Activated CD8-positive, alpha-beta T cell treated with anti-CD3 and anti-CD28 coated beads for 36 hours (primary cell): ENCODE measurements at regions not wholly inside any gene's neighbourhood (a gene's known extent, or its start where the extent isn't known, plus 50 kb on each side); places are given as distances from the start of the nearest gene placed in this dataset.

Experiments used
- ATAC-seq: fragments of 200-7000 bp; cut with Tn5 transposase; one replicate; pipeline ENCODE4 v1.10.0; 2021; ENCODE audit warnings: mild to moderate bottlenecking, moderate library complexity
- CTCF ChIA-PET: fragments of 350-600 bp; sonication (Branson Sonifier 250); formaldehyde crosslinking; loops from one replicate; lab custom pipeline; 2021; ENCODE audit warnings: antibody characterized with exemption; lab: Charles Lee
- POLR2A ChIA-PET: fragments of 350-600 bp; sonication (Branson Sonifier 250); formaldehyde crosslinking; loops from one replicate; lab custom pipeline; 2021; ENCODE audit warnings: antibody characterized with exemption; lab: Charles Lee
- DNase-seq: peaks from one replicate; pipeline ENCODE4 v3.0.0-alpha.2; 2020
- H3K27ac Mint-ChIP-seq: one replicate; pipeline ENCODE4 v1.8.0; 2021; ENCODE audit warnings: mild to moderate bottlenecking, mixed read lengths
- H3K27me3 Mint-ChIP-seq: one replicate; pipeline ENCODE4 v1.8.0; 2021; ENCODE audit warnings: mixed read lengths
- H3K36me3 Mint-ChIP-seq: one replicate; pipeline ENCODE4 v1.8.0; 2021; ENCODE audit warnings: low read depth, mixed read lengths
- H3K4me1 Mint-ChIP-seq: one replicate; pipeline ENCODE4 v1.8.0; 2021; ENCODE audit warnings: low read depth, mixed read lengths
- H3K4me3 Mint-ChIP-seq: one replicate; pipeline ENCODE4 v1.8.0; 2021; ENCODE audit warnings: mild to moderate bottlenecking, moderate library complexity, mixed read lengths
- H3K9me3 Mint-ChIP-seq: one replicate; pipeline ENCODE4 v1.8.0; 2021; ENCODE audit warnings: mixed read lengths
- intact Hi-C: fragments of 100-400 bp; cut with micrococcal nuclease; formaldehyde crosslinking; loops from one replicate; pipeline ENCODE4 v1.10.0; 2022
- TF ChIP-seq, protein P1 (sequence below): fragments of 200-600 bp; IDR thresholded peaks from one replicate; pipeline ENCODE4 v1.8.0; 2022; ENCODE audit warnings: antibody characterized with exemption, mild to moderate bottlenecking

DNA sequence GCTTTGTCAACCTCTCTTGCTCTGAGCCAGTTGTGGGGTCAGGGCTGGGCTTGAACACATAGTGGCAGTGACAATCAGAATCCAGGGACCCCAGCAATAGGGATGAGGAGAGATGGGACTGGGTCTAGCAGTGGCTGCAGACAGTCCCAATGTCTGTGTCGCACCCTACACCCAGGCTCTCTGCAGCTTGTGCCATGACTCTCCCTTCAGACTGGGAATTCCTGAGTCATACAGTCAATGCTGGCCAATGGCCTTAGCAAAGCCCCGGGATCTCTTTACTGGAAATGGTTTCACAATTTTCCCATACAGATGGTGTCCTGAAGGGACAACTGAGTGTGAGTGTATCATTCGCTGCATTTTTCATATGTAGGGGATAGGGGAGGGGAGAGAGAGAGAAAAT, 74.2 kb upstream of the CELF4 start:
- intact Hi-C loops, result no loop called here
- TF ChIP-seq, protein P1, sequence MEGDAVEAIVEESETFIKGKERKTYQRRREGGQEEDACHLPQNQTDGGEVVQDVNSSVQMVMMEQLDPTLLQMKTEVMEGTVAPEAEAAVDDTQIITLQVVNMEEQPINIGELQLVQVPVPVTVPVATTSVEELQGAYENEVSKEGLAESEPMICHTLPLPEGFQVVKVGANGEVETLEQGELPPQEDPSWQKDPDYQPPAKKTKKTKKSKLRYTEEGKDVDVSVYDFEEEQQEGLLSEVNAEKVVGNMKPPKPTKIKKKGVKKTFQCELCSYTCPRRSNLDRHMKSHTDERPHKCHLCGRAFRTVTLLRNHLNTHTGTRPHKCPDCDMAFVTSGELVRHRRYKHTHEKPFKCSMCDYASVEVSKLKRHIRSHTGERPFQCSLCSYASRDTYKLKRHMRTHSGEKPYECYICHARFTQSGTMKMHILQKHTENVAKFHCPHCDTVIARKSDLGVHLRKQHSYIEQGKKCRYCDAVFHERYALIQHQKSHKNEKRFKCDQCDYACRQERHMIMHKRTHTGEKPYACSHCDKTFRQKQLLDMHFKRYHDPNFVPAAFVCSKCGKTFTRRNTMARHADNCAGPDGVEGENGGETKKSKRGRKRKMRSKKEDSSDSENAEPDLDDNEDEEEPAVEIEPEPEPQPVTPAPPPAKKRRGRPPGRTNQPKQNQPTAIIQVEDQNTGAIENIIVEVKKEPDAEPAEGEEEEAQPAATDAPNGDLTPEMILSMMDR, result no peak
- ChIA-PET CTCF (no interaction called here), POLR2A (no interaction called here)
- Mint-ChIP-seq H3K4me1 (no peaks in the 10 kb centered on the region), H3K4me3 (no peak overlapping the region), H3K27me3 (no peaks in the 10 kb centered on the region), H3K36me3 (no peaks in the 10 kb centered on the region), H3K27ac (no peak overlapping the region), H3K9me3 (peaks cover 7% of the 10 kb centered on the region)
- no peak for DNase-seq
- no peak for ATAC-seq

DNA sequence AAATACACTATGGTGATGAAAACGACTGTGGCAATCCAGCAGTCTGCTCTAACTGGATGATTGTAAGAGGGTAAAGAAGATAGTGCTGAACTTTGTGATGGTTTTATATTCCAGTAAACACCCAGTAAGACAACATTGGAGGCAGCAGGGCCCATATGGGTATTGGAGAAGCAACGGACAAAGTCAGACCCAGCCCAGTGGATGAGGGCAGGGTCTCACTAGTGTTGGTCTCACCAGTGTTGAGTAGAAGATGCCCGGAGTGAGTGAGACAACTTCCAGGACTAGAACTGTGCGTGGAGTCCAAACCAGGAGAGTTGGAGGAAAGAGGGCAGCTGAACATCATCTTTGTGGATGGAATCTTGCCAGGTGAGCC, 71.9 kb upstream of the CELF4 start:
- Mint-ChIP-seq H3K36me3 (no peaks in the 10 kb centered on the region), H3K27me3 (no peaks in the 10 kb centered on the region), H3K9me3 (no peaks in the 10 kb centered on the region), H3K27ac (no peak overlapping the region), H3K4me3 (no peak overlapping the region), H3K4me1 (no peaks in the 10 kb centered on the region)
- intact Hi-C loops, result no loop called here
- CTCF ChIA-PET, result no interaction called here
- POLR2A ChIA-PET, result no interaction called here
- DNase-seq (no peak), ATAC-seq (no peak)
- TF ChIP-seq, protein P1, result no peak

DNA sequence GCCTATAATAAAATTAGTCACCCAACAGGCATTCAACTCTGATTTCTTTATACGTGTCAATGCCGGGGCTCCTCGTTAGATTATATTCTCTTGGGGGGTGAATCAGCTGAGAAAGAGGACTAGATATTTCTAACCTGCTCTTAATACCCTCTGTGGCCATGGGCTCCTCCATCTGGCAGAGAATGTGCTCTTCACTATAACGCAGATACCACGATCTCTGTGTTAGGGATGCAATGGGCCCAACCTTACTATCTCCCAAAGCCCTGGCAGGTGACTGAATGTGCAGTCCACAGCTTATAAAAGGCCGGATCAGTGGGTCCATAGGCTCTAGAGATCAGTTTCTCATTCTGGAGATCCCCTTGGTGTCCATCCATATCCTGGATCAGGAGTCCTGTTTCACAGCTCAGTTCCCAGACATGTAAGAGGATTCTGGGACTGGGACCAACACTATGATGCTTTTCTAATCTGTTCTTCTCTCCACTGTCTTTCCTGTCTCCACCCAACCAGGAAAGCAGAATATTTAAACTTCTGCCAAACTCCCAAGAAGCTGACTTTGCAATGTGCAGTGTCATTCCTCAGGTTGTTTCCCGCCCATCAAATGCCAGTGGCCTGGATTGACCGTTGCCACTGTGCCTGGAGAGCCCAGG, 71.4 kb upstream of the CELF4 start:
- ChIA-PET POLR2A (no interaction called here), CTCF (no interaction called here)
- H3K9me3 Mint-ChIP-seq, result no peaks in the 10 kb centered on the region
- no peak for DNase-seq
- H3K4me1 Mint-ChIP-seq, result no peaks in the 10 kb centered on the region
- no peak overlapping the region for H3K4me3 Mint-ChIP-seq
- H3K27ac Mint-ChIP-seq, result no peak overlapping the region
- H3K27me3 Mint-ChIP-seq, result no peaks in the 10 kb centered on the region
- ATAC-seq, result no peak
- no peaks in the 10 kb centered on the region for H3K36me3 Mint-ChIP-seq
- intact Hi-C loops, result no loop called here
- TF ChIP-seq, protein P1, result no peak

DNA sequence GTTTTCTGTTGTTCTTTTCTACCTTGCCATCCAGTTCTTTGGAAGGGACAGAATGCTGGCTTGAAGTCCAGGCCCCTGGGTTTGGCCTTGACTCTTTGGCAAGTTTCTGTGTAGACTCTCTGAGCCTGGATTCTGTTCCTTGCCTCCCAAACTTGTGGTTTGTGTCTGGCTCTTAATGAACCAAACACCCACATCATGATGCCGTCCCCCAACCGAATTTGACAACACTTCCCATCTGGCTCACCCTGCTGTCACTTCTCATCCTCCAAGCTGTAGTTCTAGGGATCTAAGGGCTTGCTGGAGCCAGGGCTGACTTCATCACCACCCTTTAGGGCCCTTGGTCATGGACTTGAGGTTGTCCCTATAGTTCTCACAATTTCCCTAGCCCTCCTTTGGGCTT, 68.9 kb upstream of the CELF4 start:
- no peaks in the 10 kb centered on the region for H3K4me1 Mint-ChIP-seq
- DNase-seq (no peak), ATAC-seq (no peak)
- ChIA-PET CTCF (no interaction called here), POLR2A (no interaction called here)
- no peak overlapping the region for H3K27ac Mint-ChIP-seq
- no peak overlapping the region for H3K4me3 Mint-ChIP-seq
- intact Hi-C loops, result no loop called here
- no peaks in the 10 kb centered on the region for H3K9me3 Mint-ChIP-seq
- no peaks in the 10 kb centered on the region for H3K36me3 Mint-ChIP-seq
- TF ChIP-seq, protein P1, result no peak
- H3K27me3 Mint-ChIP-seq, result no peaks in the 10 kb centered on the region

DNA sequence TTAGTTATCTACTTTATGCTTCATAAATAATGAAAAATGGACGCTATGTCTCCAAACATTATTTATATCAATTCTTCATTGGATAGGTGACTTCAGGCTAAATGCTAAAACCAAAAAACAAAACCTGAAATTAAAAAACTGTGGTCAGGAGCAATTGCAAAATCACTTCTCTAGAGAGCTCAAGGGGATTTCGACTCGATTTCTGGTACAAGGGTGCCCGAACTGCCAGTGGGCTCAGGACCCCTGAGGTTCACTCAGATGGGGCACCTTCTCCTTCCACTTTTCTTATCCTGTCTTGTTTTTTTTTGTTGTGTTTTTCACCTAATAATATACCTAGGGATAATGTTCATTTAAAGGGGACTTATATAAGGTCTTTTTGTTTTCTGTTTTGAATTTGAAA, 65.8 kb upstream of the CELF4 start:
- Mint-ChIP-seq H3K27ac (no peak overlapping the region), H3K27me3 (no peaks in the 10 kb centered on the region), H3K9me3 (no peaks in the 10 kb centered on the region), H3K36me3 (no peaks in the 10 kb centered on the region), H3K4me1 (no peaks in the 10 kb centered on the region), H3K4me3 (no peak overlapping the region)
- ATAC-seq (no peak), DNase-seq (no peak)
- TF ChIP-seq, protein P1, result no peak
- intact Hi-C loops, result no loop called here
- CTCF ChIA-PET, result no interaction called here
- POLR2A ChIA-PET, result no interaction called here
